ENCODE measurements at regions not wholly inside any gene's neighbourhood (a gene's known extent, or its start where the extent isn't known, plus 50 kb on each side); places are given as distances from the start of the nearest gene placed in this dataset.

- no peak for TF ChIP-seq GATA2 (IDR thresholded peaks at IDR 0.05; ENCODE audit: low read depth, low read length)
- TF ChIP-seq GATA3 (IDR thresholded peaks at IDR 0.05; ENCODE audit: low read depth, low read length) = no peak
Measured at GRCh38 chr5:5039918-5040317, 100.2 kb upstream of the ADAMTS16 start.
